GM19240 (cell line): ENCODE measurements at regions not wholly inside any gene's neighbourhood (a gene's known extent, or its start where the extent isn't known, plus 50 kb on each side); places are given as distances from the start of the nearest gene placed in this dataset.
"Not testable (repeated sequence)": the region's sequence is repeated elsewhere in the genome, so short reads cannot be mapped to it uniquely, and the experiment has no call there.

ENCODE experiments used
- DNase-seq: peaks from one replicate; pipeline ENCODE4 v3.0.0; 2011; ENCODE audit warnings: low spot score; ENCODE audit not compliant: insufficient read length

- no peak for DNase-seq
Observed at GRCh38 chr10:6926971-6927370, 346.9 kb upstream of the PRKCQ start.

GRCh38 chr10:6925146-6925545 is 345.1 kb upstream of the PRKCQ start:
- no peak for DNase-seq

GRCh38 chr10:6924166-6924565 is 344.1 kb upstream of the PRKCQ start:
- DNase-seq: no peak

GRCh38 chr10:6921026-6921425 is 340.9 kb upstream of the PRKCQ start:
- DNase-seq: not testable (repeated sequence)

GRCh38 chr10:6920072-6921019 is 340.3 kb upstream of the PRKCQ start:
- DNase-seq: peak; percentile 54

GRCh38 chr10:6919077-6919476 is 339.0 kb upstream of the PRKCQ start:
- no peak for DNase-seq

GRCh38 chr10:6918305-6918704 is 338.2 kb upstream of the PRKCQ start:
- no peak for DNase-seq

GRCh38 chr10:6917125-6917524 is 337.0 kb upstream of the PRKCQ start:
- no peak for DNase-seq

- no peak for DNase-seq
Observed at GRCh38 chr10:6916601-6917000, 336.5 kb upstream of the PRKCQ start.

GRCh38 chr10:6915307-6915706 is 335.2 kb upstream of the PRKCQ start:
- no peak for DNase-seq

GRCh38 chr10:6912929-6913328 is 332.9 kb upstream of the PRKCQ start:
- DNase-seq: no peak

GRCh38 chr10:6912424-6912823 is 332.3 kb upstream of the PRKCQ start:
- no peak for DNase-seq

- DNase-seq: no peak
Observed at GRCh38 chr10:6912021-6912420, 331.9 kb upstream of the PRKCQ start.

GRCh38 chr10:6909905-6910560 is 330.0 kb upstream of the PRKCQ start:
- DNase-seq: no peak

GRCh38 chr10:6907877-6908530 is 327.9 kb upstream of the PRKCQ start:
- DNase-seq: no peak

- DNase-seq: no peak
Observed at GRCh38 chr10:6894405-6894804, 314.3 kb upstream of the PRKCQ start.

- DNase-seq: no peak
Observed at GRCh38 chr10:6892864-6893263, 312.8 kb upstream of the PRKCQ start.

GRCh38 chr10:6891924-6892323 is 311.8 kb upstream of the PRKCQ start:
- DNase-seq: no peak

GRCh38 chr10:6889718-6890117 is 309.6 kb upstream of the PRKCQ start:
- DNase-seq: no peak

- no peak for DNase-seq
Observed at GRCh38 chr10:6888434-6888833, 308.4 kb upstream of the PRKCQ start.

- DNase-seq: no peak
Observed at GRCh38 chr10:6885284-6885683, 305.2 kb upstream of the PRKCQ start.

- DNase-seq: no peak
Observed at GRCh38 chr10:6881987-6882386, 301.9 kb upstream of the PRKCQ start.
